ENCODE measurements at regions not wholly inside any gene's neighbourhood (a gene's known extent, or its start where the extent isn't known, plus 50 kb on each side); places are given as distances from the start of the nearest gene placed in this dataset.

DNA sequence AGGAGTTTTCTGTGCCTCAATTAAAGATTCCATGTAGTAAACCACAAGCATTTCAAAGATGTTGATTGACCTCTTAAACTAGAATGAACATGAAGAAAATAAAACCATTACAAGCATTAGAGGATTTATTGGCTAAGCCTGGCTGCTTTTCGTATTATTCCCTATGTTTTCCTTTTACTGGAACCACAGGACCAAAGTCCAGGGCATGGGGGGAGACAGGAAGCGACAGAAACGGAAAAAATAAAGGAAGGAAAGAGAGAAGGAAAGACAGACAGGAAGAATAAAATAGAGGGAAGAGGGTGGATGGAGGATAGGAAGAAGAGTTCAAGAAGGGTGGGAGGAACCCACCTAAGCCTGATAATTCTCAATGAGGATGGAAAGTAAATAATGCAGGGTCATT is 169.9 kb downstream of the SHQ1 start:
- Histone ChIP-seq H3K27me3 (ENCODE audit: control insufficient read depth, insufficient read depth, low read length) (no peaks in the 10 kb centered on the region), H3K9me3 (ENCODE audit: control insufficient read depth, insufficient read depth, low read length) (no peaks in the 10 kb centered on the region), H3K36me3 (ENCODE audit: control insufficient read depth, insufficient read depth, low read length) (no peaks in the 10 kb centered on the region), H3K4me3 (ENCODE audit: low read depth, low read length) (no peak overlapping the region), H3K9ac (ENCODE audit: low read depth, low read length) (no peak overlapping the region), H3K4me1 (ENCODE audit: control insufficient read depth, insufficient read depth, low read length) (no peaks in the 10 kb centered on the region), H3K27ac (ENCODE audit: low read depth, low read length) (no peak overlapping the region)

GRCh38 chr3:72675243-72675642 is 173.0 kb downstream of the SHQ1 start:
- Histone ChIP-seq H3K36me3 (ENCODE audit: control insufficient read depth, insufficient read depth, low read length) (no peaks in the 10 kb centered on the region), H3K27me3 (ENCODE audit: control insufficient read depth, insufficient read depth, low read length) (no peaks in the 10 kb centered on the region), H3K9ac (ENCODE audit: low read depth, low read length) (no peak overlapping the region), H3K27ac (ENCODE audit: low read depth, low read length) (no peak overlapping the region), H3K4me1 (ENCODE audit: control insufficient read depth, insufficient read depth, low read length) (no peaks in the 10 kb centered on the region), H3K9me3 (ENCODE audit: control insufficient read depth, insufficient read depth, low read length) (no peaks in the 10 kb centered on the region), H3K4me3 (ENCODE audit: low read depth, low read length) (no peak overlapping the region)

DNA sequence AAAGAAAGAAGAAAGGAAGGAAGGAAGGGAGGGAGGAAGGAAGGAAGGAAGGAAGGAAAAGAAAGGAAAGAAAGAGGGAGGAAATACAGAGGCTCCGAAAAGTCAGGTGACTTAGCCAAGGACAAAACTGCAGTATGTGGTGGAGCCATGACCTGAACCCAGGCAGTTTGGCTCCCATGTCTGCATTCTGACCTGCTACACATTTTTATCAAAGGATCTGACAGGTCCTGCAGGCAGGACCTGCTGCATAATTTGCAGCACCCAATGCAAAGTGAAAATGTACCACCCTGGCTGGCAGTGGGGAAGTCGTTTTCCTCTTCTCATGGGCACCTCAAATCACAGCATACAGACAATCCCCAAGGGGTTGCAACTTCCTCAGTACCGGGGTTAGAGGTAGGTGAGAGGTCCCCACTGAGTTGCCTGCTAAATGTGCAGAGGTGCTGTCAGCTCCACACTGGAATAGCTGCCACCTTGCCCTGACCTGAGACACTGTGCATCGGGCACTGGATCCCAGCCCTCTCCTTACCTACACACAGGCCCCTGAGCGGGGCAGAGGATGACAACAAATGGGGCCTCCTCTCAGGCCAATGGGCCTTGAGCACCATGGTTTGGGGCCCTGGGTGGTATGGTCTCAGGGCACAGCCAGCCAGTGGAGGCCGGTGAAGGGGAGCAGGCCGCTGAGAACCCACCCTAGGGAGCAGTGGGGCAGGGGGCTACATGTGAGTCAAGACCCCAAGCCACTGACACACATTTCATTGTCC is 175.1 kb downstream of the SHQ1 start:
- no peak overlapping the region for H3K9ac ChIP-seq (ENCODE audit: low read depth, low read length)
- H3K27me3 ChIP-seq (ENCODE audit: control insufficient read depth, insufficient read depth, low read length) = no peaks in the 10 kb centered on the region
- H3K4me3 ChIP-seq (ENCODE audit: low read depth, low read length) = no peak overlapping the region
- H3K9me3 ChIP-seq (ENCODE audit: control insufficient read depth, insufficient read depth, low read length) = no peaks in the 10 kb centered on the region
- H3K36me3 ChIP-seq (ENCODE audit: control insufficient read depth, insufficient read depth, low read length) = no peaks in the 10 kb centered on the region
- no peak overlapping the region for H3K27ac ChIP-seq (ENCODE audit: low read depth, low read length)
- H3K4me1 ChIP-seq (ENCODE audit: control insufficient read depth, insufficient read depth, low read length) = no peaks in the 10 kb centered on the region; the same call in 1 of the 2 replicates

GRCh38 chr3:72669224-72669623 is 179.0 kb downstream of the SHQ1 start:
- Histone ChIP-seq H3K27ac (ENCODE audit: low read depth, low read length) (no peak overlapping the region), H3K36me3 (ENCODE audit: control insufficient read depth, insufficient read depth, low read length) (no peaks in the 10 kb centered on the region), H3K9ac (ENCODE audit: low read depth, low read length) (no peak overlapping the region), H3K9me3 (ENCODE audit: control insufficient read depth, insufficient read depth, low read length) (no peaks in the 10 kb centered on the region), H3K27me3 (ENCODE audit: control insufficient read depth, insufficient read depth, low read length) (no peaks in the 10 kb centered on the region), H3K4me3 (ENCODE audit: low read depth, low read length) (no peak overlapping the region), H3K4me1 (ENCODE audit: control insufficient read depth, insufficient read depth, low read length) (no peaks in the 10 kb centered on the region; the same call in 1 of the 2 replicates)

DNA sequence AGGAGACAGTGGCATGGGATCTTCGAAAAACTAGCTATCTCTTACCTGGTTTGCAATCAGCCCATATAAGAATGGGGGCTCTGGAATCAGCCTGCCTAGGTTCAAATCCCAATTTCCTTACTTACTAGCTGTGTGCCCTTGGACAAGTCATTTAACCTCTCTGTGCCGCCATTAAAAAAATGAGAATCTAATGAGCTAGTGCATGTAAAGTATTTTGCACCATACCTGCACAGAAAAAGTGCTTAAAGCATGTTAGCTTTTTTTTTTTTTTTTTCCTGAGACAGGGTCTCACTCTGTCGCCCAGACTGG is 181.8 kb downstream of the SHQ1 start:
- Histone ChIP-seq H3K4me3 (ENCODE audit: low read depth, low read length) (no peak overlapping the region), H3K9me3 (ENCODE audit: control insufficient read depth, insufficient read depth, low read length) (no peaks in the 10 kb centered on the region), H3K36me3 (ENCODE audit: control insufficient read depth, insufficient read depth, low read length) (no peaks in the 10 kb centered on the region), H3K9ac (ENCODE audit: low read depth, low read length) (no peak overlapping the region), H3K27me3 (ENCODE audit: control insufficient read depth, insufficient read depth, low read length) (no peaks in the 10 kb centered on the region), H3K27ac (ENCODE audit: low read depth, low read length) (no peak overlapping the region), H3K4me1 (ENCODE audit: control insufficient read depth, insufficient read depth, low read length) (no peaks in the 10 kb centered on the region; the same call in 1 of the 2 replicates)

DNA sequence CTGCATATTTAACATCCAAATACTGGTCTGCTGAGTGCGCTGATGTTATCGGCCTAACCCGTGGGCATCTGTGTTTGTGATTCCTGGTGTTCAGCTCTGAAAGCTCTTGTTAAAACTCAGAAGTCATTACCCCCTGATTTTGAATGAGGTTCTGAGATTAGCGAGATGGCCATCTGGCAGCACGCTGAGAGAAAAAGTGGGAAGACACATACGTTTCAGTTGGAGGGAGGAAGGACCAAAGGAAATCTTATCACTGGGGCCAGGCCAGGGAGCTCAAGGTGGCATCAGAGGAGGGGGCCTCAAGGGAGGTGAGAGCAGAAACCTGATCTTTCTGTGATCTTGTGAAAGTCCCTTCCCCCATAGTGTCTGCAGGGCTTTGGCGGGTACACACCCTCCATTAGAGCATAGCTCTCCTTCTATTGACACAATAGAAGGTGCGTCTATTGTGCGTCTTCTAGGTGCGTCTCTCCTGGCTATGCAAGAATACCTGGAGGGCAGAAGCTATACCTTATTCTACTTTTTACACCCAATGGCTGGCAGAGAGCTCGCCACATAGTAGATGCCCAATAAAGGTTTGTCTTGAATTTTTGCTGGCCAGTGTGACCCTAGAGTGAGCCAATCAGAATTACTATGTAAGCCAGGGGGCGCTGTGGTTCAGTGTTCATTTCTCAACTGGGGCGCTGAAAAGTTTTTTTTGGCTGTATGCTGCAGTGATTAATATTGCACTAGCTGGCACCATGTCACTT is 182.4 kb downstream of the SHQ1 start:
- no peaks in the 10 kb centered on the region for H3K36me3 ChIP-seq (ENCODE audit: control insufficient read depth, insufficient read depth, low read length)
- H3K9me3 ChIP-seq (ENCODE audit: control insufficient read depth, insufficient read depth, low read length) = no peaks in the 10 kb centered on the region
- no peaks in the 10 kb centered on the region; the same call in 1 of the 2 replicates for H3K4me1 ChIP-seq (ENCODE audit: control insufficient read depth, insufficient read depth, low read length)
- no peaks in the 10 kb centered on the region for H3K27me3 ChIP-seq (ENCODE audit: control insufficient read depth, insufficient read depth, low read length)
- H3K9ac ChIP-seq (ENCODE audit: low read depth, low read length) = no peak overlapping the region
- no peak overlapping the region for H3K27ac ChIP-seq (ENCODE audit: low read depth, low read length)
- H3K4me3 ChIP-seq (ENCODE audit: low read depth, low read length) = no peak overlapping the region

- H3K36me3 ChIP-seq (ENCODE audit: control insufficient read depth, insufficient read depth, low read length) = no peaks in the 10 kb centered on the region
- no peak overlapping the region for H3K27ac ChIP-seq (ENCODE audit: low read depth, low read length)
- H3K4me3 ChIP-seq (ENCODE audit: low read depth, low read length) = no peak overlapping the region
- no peaks in the 10 kb centered on the region; the same call in 1 of the 2 replicates for H3K4me1 ChIP-seq (ENCODE audit: control insufficient read depth, insufficient read depth, low read length)
- H3K9ac ChIP-seq (ENCODE audit: low read depth, low read length) = no peak overlapping the region
- no peaks in the 10 kb centered on the region for H3K27me3 ChIP-seq (ENCODE audit: control insufficient read depth, insufficient read depth, low read length)
- no peaks in the 10 kb centered on the region for H3K9me3 ChIP-seq (ENCODE audit: control insufficient read depth, insufficient read depth, low read length)
These were observed 183.1 kb downstream of the SHQ1 start for GRCh38 chr3:72665103-72665502.

DNA sequence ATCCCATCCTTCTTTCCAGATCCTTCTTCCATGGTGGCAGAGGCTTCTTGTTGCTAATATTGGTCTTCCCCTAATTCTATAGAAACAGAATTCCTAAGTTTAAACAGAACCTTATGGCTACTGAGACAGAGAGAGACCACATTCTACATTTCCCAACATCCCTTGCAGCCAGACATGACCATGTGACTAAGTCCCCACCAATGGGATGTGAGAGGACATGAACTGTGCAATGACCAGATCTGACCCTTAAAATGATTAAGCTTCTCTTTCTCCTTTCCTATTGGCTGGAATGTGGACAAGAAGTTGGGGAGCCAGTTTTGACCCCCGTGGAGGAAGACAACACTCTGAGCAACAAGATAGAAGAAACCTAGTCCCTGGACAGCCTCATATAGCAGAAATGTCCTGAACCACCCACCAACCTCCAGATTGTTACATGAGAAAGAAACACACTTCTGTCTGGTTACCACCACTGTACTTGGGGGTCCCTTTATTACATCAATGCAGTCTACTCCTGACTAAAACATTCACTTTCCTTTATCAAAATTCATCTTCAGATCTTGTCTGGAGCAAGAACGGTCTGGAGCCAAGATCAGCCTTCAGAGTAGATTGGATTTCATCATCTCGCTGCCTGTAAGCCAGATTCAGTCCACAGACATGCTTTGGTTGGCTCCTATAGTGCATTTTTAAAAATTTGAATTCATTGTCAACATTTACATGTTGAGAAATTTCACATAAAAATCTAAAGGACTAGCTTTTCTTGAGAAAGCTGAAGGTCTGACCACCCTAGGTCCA is 183.9 kb downstream of the SHQ1 start:
- Histone ChIP-seq H3K4me1 (ENCODE audit: control insufficient read depth, insufficient read depth, low read length) (no peaks in the 10 kb centered on the region; the same call in 1 of the 2 replicates), H3K9ac (ENCODE audit: low read depth, low read length) (no peak overlapping the region), H3K4me3 (ENCODE audit: low read depth, low read length) (no peak overlapping the region), H3K27ac (ENCODE audit: low read depth, low read length) (no peak overlapping the region), H3K27me3 (ENCODE audit: control insufficient read depth, insufficient read depth, low read length) (no peaks in the 10 kb centered on the region), H3K9me3 (ENCODE audit: control insufficient read depth, insufficient read depth, low read length) (no peaks in the 10 kb centered on the region), H3K36me3 (ENCODE audit: control insufficient read depth, insufficient read depth, low read length) (no peaks in the 10 kb centered on the region)

GRCh38 chr3:72663429-72663828 is 184.8 kb downstream of the SHQ1 start:
- Histone ChIP-seq H3K4me3 (ENCODE audit: low read depth, low read length) (no peak overlapping the region), H3K9ac (ENCODE audit: low read depth, low read length) (no peak overlapping the region), H3K27me3 (ENCODE audit: control insufficient read depth, insufficient read depth, low read length) (no peaks in the 10 kb centered on the region), H3K27ac (ENCODE audit: low read depth, low read length) (no peak overlapping the region), H3K9me3 (ENCODE audit: control insufficient read depth, insufficient read depth, low read length) (no peaks in the 10 kb centered on the region), H3K4me1 (ENCODE audit: control insufficient read depth, insufficient read depth, low read length) (no peaks in the 10 kb centered on the region), H3K36me3 (ENCODE audit: control insufficient read depth, insufficient read depth, low read length) (no peaks in the 10 kb centered on the region)

- Histone ChIP-seq H3K27me3 (ENCODE audit: control insufficient read depth, insufficient read depth, low read length) (no peaks in the 10 kb centered on the region), H3K4me1 (ENCODE audit: control insufficient read depth, insufficient read depth, low read length) (no peaks in the 10 kb centered on the region), H3K36me3 (ENCODE audit: control insufficient read depth, insufficient read depth, low read length) (no peaks in the 10 kb centered on the region), H3K9ac (ENCODE audit: low read depth, low read length) (no peak overlapping the region), H3K9me3 (ENCODE audit: control insufficient read depth, insufficient read depth, low read length) (no peaks in the 10 kb centered on the region), H3K4me3 (ENCODE audit: low read depth, low read length) (no peak overlapping the region), H3K27ac (ENCODE audit: low read depth, low read length) (no peak overlapping the region)
These were observed 187.2 kb downstream of the SHQ1 start for GRCh38 chr3:72661115-72661457.

Data from HUES48 (cell line).